ENCODE measurements at regions not wholly inside any gene's neighbourhood (a gene's known extent, or its start where the extent isn't known, plus 50 kb on each side); places are given as distances from the start of the nearest gene placed in this dataset.
A peak's percentile ranks its signal among the peaks of the same experiment; 100 is the strongest.

DNA sequence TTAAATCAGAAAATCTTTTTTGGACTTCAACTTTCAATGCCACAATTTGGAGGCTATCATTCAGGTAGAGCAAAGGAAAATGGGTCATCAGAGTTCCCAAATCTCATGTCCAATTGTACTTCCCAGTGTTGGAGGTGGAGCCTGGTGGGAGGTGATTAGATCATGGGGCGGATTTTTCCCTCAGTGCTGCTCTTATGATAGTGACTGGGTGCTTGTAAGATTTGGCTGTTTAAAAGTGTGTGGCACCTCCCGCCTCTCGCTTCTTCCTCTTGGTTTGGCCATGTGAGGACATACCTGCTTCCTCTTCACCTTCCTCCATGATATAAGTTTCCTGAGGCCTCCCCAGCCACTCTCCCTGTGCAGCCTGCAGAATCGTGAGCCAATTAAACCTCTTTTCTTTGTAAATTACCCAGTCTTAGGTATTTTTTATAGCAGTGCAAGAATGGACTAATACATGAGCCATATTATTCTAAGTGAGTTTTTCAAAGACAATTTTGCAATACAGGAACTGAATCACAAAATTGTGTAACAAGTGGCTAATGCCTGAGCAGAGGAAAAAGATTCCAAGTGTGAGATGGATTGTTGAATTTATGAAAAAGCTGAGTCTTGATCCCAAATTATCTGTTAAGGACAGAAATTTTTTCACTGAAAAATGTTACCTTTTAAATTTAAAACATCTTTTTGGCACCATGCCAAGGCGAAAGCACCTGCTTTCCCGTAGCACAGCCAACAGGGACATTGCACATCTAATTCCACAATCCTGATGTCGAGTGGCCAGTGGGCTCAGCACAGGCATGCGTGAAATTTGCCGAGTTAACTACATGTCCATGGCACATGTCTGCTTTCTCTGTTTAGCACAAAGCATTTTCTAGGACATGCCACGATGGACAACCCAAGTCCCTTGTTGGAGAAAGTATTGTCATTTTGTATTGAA, 150.9 kb downstream of the COL6A3 start:
- no peak for DNase-seq
- intact Hi-C loops (cut with DNase I; ENCODE audit: low total_unique reads): loop anchor here (2.0 kb wide), 1 partner anchor 50 kb away; no protein-coding TSS in a partner anchor
- H3K4me3 ChIP-seq: no peak overlapping the region
- no peaks in the 10 kb centered on the region for H3K36me3 ChIP-seq (ENCODE audit: low read depth, missing control alignments)
- H3K27me3 ChIP-seq: no peaks in the 10 kb centered on the region
- TF ChIP-seq POLR2A (IDR thresholded peaks at IDR 0.05): no peak
- TF ChIP-seq, protein P1, sequence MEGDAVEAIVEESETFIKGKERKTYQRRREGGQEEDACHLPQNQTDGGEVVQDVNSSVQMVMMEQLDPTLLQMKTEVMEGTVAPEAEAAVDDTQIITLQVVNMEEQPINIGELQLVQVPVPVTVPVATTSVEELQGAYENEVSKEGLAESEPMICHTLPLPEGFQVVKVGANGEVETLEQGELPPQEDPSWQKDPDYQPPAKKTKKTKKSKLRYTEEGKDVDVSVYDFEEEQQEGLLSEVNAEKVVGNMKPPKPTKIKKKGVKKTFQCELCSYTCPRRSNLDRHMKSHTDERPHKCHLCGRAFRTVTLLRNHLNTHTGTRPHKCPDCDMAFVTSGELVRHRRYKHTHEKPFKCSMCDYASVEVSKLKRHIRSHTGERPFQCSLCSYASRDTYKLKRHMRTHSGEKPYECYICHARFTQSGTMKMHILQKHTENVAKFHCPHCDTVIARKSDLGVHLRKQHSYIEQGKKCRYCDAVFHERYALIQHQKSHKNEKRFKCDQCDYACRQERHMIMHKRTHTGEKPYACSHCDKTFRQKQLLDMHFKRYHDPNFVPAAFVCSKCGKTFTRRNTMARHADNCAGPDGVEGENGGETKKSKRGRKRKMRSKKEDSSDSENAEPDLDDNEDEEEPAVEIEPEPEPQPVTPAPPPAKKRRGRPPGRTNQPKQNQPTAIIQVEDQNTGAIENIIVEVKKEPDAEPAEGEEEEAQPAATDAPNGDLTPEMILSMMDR (IDR thresholded peaks at IDR 0.05): no peak
- no peaks in the 10 kb centered on the region for H3K9me3 ChIP-seq
- H3K4me1 ChIP-seq: no peaks in the 10 kb centered on the region
- no peak overlapping the region for H3K27ac ChIP-seq
- 89 to 91% methylated on average over 10 of the region's 10 CpGs for WGBS, 2 donors

DNA sequence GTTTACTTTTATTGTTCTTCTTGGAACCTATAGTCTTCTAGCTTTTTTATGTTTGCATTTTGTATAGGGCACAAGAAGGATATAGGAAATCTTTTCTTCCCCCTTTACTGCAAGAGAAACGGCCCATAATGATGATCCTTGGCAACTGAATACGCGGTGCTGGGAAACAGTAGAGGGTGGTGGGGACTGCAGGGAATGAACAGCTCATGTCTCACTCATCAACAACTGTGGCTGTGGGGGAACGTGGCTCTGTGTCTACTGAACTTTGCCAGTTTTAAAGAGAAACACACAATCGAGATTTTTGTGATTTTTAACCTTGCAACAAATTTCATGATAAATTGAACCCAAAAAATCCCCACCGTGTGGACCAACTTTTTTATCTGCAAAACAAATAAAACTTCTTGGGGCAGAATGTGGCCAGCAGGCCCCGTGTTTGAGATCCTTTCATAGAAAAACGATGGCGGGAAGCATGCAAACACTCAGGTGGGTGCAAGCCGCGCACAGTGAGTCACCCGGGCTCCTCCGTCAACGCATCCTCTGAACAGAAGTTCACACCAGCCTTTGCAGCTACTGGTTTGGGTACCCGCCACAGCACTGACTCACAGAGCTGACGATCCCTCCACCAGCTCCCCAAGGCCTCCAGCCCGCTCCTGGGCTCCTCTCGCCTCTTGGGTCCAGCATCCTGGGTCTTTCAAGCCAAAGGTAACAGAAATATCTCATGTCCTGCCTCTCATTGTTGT, 149.3 kb downstream of the COL6A3 start:
- 87 to 91% methylated on average over 17 to 18 of the region's 18 CpGs for WGBS, 2 donors
- Histone ChIP-seq H3K36me3 (ENCODE audit: low read depth, missing control alignments) (no peaks in the 10 kb centered on the region), H3K27ac (no peak overlapping the region), H3K4me1 (no peaks in the 10 kb centered on the region), H3K27me3 (no peaks in the 10 kb centered on the region), H3K4me3 (no peak overlapping the region), H3K9me3 (no peaks in the 10 kb centered on the region)
- intact Hi-C loops (cut with DNase I; ENCODE audit: low total_unique reads): no loop called here
- TF ChIP-seq POLR2A (IDR thresholded peaks at IDR 0.05): no peak
- TF ChIP-seq, protein P1 (IDR thresholded peaks at IDR 0.05): no peak
- no peak for DNase-seq

DNA sequence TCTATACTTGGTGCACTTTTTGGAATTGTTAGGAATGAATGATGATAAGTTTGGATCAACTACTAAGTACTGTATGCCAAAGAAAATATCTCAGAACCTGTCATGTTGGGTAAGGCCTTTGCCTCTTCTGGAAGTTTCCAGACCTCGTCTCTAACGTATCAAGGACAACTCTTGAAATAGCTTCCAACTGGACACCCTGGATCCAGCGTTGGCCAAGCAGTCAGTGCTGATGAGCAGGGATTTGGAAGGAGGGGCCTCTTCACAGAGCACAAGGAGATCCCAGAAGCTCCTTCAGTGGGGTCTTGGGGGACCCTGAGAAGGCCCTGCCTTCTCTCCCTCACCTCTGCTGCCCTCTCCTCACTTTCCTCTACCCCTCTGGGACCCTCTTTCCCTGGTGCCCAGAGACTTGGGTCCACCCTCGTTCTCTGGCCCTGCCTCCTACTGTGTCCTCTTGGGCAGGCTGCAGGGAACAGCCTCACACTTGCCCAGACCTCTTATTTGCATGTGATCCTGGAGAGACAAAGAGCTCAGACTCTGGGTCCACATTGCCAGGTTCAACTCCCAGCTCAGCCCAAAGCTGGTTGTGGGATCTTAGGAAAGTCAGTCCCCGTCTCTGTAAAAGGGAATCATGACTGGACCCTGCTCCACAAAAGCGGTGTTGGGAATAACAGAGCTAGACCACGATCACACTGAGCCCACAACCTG, 145.8 kb downstream of the COL6A3 start:
- H3K27ac ChIP-seq: peak overlapping the region; percentile 62 to 65
- intact Hi-C loops (cut with DNase I; ENCODE audit: low total_unique reads): no loop called here
- peak; percentile 53 for DNase-seq

DNA sequence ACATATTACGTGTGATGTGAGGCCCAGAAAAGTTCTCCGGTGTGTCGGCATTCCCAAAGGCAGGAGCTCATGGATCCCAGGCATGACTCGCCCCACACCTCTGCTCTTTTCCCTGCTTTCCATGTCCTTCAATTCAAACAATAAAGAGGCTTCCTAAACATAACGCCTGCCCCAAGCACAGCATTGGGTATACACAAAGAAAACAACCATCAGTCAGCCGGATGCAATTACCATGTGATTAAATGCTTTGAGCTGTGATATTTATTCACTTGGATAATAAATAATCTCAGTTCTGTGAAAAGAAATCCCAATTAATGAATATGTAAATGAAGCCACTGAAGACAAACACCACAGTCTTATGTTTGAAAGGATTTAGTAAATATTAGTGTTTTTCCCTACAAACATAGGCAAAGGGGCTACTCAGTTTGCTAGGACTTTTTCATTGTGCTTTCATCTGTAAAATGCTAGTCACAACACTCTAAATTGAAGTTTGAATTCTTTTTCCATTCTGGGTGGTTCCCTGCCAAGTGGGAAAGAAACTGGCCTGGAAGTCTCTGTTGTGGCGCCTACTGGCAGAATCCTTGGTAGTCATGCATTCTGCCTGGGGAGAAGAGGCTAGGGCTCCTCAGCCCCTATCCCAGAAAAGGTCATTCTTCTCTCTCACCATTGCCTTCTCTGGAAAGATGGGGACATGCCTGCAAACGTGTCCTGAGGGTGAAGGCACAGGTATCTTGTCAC, 144.7 kb downstream of the COL6A3 start:
- H3K27ac ChIP-seq: peak overlapping the region; percentile 6 to 65
- no peaks in the 10 kb centered on the region for H3K27me3 ChIP-seq
- H3K9me3 ChIP-seq: no peaks in the 10 kb centered on the region
- no peak for DNase-seq
- H3K4me3 ChIP-seq: no peak overlapping the region
- intact Hi-C loops (cut with DNase I; ENCODE audit: low total_unique reads): no loop called here
- 91% methylated on average over 8 of the region's 8 CpGs for WGBS, 2 donors
- TF ChIP-seq POLR2A (IDR thresholded peaks at IDR 0.05): no peak
- TF ChIP-seq, protein P1 (IDR thresholded peaks at IDR 0.05): no peak
- H3K4me1 ChIP-seq: no peaks in the 10 kb centered on the region
- no peaks in the 10 kb centered on the region for H3K36me3 ChIP-seq (ENCODE audit: low read depth, missing control alignments)

More for the DNA sequence above, 145.8 kb downstream of the COL6A3 start:
- 79 to 80% methylated on average over 7 of the region's 7 CpGs for WGBS, 2 donors
- Histone ChIP-seq H3K4me1 (no peaks in the 10 kb centered on the region), H3K4me3 (no peak overlapping the region), H3K27me3 (no peaks in the 10 kb centered on the region), H3K9me3 (no peaks in the 10 kb centered on the region), H3K36me3 (ENCODE audit: low read depth, missing control alignments) (no peaks in the 10 kb centered on the region)
- TF ChIP-seq, protein P1 (IDR thresholded peaks at IDR 0.05): no peak
- TF ChIP-seq POLR2A (IDR thresholded peaks at IDR 0.05): no peak
